ENCODE measurements at regions not wholly inside any gene's neighbourhood (a gene's known extent, or its start where the extent isn't known, plus 50 kb on each side); places are given as distances from the start of the nearest gene placed in this dataset.

DNA sequence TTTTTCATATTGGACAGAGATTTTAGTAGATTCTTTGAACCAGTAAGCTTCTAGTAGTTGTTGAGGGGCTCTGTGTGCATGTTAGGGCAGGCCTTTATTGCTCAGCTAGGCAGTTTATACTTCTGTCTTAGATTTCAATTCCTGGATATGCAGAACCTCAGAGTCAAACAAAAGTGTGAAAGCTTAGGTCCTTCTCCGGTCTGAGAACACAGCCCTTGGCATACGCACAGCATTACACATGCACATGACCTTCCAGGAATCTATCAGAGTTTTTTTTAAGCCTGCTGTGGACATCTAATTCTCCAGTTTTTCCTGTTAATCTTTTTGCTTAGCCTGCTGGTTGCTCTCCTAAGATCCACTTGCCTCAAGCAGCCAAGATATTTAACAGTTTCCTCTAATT, 77.9 kb upstream of the KL start:
- 60% methylated on average over 1 of the region's 2 CpGs for WGBS (ENCODE audit: insufficient coverage, low lambda C conversion rate)
- Histone ChIP-seq H3K27me3 (ENCODE audit: control insufficient read depth, insufficient read depth, low read length) (no peaks in the 10 kb centered on the region), H3K36me3 (ENCODE audit: control insufficient read depth, insufficient read depth, low read length) (no peaks in the 10 kb centered on the region), H3K4me1 (ENCODE audit: control insufficient read depth, insufficient read depth, low read length) (peaks cover 3% of the 10 kb centered on the region), H3K9me3 (ENCODE audit: control insufficient read depth, low read depth, low read length) (no peaks in the 10 kb centered on the region), H3K27ac (ENCODE audit: low read length) (no peak overlapping the region), H3K4me3 (ENCODE audit: low read length) (no peak overlapping the region)
- DNase-seq: no peak

DNA sequence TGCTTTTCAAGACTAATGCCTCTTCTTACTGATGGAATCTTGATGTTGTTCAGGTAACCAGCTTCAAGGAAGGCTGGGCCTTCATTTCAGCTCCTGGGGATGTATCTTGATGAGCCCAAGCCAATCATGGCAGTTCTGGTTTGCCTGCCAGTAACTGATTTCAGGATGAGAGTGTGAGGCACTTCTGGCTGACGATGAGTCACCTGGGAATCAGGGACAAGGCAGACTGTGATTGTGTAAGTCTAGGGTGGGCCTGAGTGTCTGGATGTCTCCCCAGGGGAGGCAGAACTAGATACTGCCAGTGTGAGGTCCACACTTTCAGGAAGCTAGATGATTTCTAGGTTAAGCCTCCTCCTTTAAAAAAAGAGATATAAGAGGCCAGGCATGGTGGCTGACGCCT, 77.3 kb upstream of the KL start:
- H3K4me3 ChIP-seq (ENCODE audit: low read length): no peak overlapping the region
- WGBS (ENCODE audit: insufficient coverage, low lambda C conversion rate): no CpG with 5 or more reads among the region's 2 CpGs
- H3K27me3 ChIP-seq (ENCODE audit: control insufficient read depth, insufficient read depth, low read length): no peaks in the 10 kb centered on the region
- no peaks in the 10 kb centered on the region for H3K9me3 ChIP-seq (ENCODE audit: control insufficient read depth, low read depth, low read length)
- peaks cover 3% of the 10 kb centered on the region for H3K4me1 ChIP-seq (ENCODE audit: control insufficient read depth, insufficient read depth, low read length)
- H3K36me3 ChIP-seq (ENCODE audit: control insufficient read depth, insufficient read depth, low read length): no peaks in the 10 kb centered on the region
- DNase-seq: no peak
- H3K27ac ChIP-seq (ENCODE audit: low read length): no peak overlapping the region

DNA sequence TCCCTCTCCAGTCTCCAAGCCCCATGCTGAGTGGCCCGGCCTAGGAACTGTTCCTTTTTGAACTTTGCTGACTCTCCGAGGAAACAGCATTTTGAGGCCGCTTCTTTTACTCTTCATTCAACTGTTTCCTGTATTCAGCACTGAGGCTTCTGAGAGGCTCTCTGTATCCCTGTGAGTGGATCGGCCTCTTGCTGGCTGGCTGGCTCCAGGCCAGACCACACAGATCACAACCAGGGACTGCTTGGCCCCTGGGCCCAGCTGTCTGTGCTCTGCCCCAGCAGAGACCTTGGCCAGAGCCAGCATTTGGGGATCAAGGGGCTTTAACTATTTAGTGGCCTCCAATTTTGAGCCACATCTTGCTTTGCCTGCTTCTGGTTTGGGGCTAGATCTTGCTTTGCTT, 75.6 kb upstream of the KL start:
- no peaks in the 10 kb centered on the region for H3K36me3 ChIP-seq (ENCODE audit: control insufficient read depth, insufficient read depth, low read length)
- DNase-seq: peak in 1 of 2 donors; percentile 31
- H3K27ac ChIP-seq (ENCODE audit: low read length): no peak overlapping the region
- no peak overlapping the region for H3K4me3 ChIP-seq (ENCODE audit: low read length)
- peaks cover 3% of the 10 kb centered on the region for H3K4me1 ChIP-seq (ENCODE audit: control insufficient read depth, insufficient read depth, low read length)
- no peaks in the 10 kb centered on the region for H3K9me3 ChIP-seq (ENCODE audit: control insufficient read depth, low read depth, low read length)
- no CpG with 5 or more reads among the region's 4 CpGs for WGBS (ENCODE audit: insufficient coverage, low lambda C conversion rate)
- no peaks in the 10 kb centered on the region for H3K27me3 ChIP-seq (ENCODE audit: control insufficient read depth, insufficient read depth, low read length)

DNA sequence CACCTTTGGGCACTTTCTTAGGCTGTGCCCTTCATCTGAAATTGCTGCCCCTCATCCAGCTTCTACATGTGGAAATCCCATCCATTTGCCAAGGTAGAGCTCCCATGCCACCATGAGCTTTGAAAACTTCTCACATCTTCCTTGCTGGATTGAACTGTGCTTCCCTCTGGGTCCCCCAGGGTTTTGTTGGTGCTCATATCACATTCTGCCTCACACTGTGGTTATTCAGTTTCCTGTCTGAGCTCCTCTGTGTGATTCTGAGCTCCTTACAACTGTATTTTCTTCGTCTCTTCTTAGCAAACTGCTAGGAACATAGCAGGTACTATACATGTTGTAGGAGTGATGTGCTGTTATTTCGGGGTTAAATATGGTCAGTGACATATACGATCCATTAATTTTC, 74.9 kb upstream of the KL start:
- Histone ChIP-seq H3K9me3 (ENCODE audit: control insufficient read depth, low read depth, low read length) (no peaks in the 10 kb centered on the region), H3K27me3 (ENCODE audit: control insufficient read depth, insufficient read depth, low read length) (no peaks in the 10 kb centered on the region), H3K36me3 (ENCODE audit: control insufficient read depth, insufficient read depth, low read length) (no peaks in the 10 kb centered on the region), H3K27ac (ENCODE audit: low read length) (no peak overlapping the region), H3K4me1 (ENCODE audit: control insufficient read depth, insufficient read depth, low read length) (peaks cover 3% of the 10 kb centered on the region), H3K4me3 (ENCODE audit: low read length) (no peak overlapping the region)
- DNase-seq: no peak
- 90% methylated on average over 3 of the region's 3 CpGs for WGBS (ENCODE audit: insufficient coverage, low lambda C conversion rate)

DNA sequence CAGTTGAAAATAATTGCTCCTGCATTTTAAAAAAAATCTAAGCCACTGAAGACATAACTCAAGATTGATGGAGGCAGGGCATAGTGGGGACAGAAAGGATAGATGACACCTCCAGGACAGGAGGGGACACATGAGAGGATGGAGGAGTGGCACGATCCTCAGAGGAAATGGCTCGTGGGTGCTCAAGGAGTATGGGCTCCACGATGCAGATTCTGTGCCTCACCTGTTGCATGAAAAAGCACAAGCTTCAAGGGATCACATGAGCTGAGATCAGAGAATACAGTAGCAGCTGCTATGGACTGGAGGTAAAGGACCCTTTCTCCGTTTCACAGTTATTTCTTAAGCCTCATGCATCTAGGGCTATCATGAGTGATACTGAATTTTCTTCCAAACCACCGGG, 69.7 kb upstream of the KL start:
- Histone ChIP-seq H3K27ac (ENCODE audit: low read length) (no peak overlapping the region), H3K36me3 (ENCODE audit: control insufficient read depth, insufficient read depth, low read length) (no peaks in the 10 kb centered on the region), H3K4me3 (ENCODE audit: low read length) (no peak overlapping the region), H3K27me3 (ENCODE audit: control insufficient read depth, insufficient read depth, low read length) (peaks cover 3% of the 10 kb centered on the region), H3K9me3 (ENCODE audit: control insufficient read depth, low read depth, low read length) (no peaks in the 10 kb centered on the region), H3K4me1 (ENCODE audit: control insufficient read depth, insufficient read depth, low read length) (no peaks in the 10 kb centered on the region)
- no peak for DNase-seq
- WGBS (ENCODE audit: insufficient coverage, low lambda C conversion rate): no CpG with 5 or more reads among the region's 5 CpGs

DNA sequence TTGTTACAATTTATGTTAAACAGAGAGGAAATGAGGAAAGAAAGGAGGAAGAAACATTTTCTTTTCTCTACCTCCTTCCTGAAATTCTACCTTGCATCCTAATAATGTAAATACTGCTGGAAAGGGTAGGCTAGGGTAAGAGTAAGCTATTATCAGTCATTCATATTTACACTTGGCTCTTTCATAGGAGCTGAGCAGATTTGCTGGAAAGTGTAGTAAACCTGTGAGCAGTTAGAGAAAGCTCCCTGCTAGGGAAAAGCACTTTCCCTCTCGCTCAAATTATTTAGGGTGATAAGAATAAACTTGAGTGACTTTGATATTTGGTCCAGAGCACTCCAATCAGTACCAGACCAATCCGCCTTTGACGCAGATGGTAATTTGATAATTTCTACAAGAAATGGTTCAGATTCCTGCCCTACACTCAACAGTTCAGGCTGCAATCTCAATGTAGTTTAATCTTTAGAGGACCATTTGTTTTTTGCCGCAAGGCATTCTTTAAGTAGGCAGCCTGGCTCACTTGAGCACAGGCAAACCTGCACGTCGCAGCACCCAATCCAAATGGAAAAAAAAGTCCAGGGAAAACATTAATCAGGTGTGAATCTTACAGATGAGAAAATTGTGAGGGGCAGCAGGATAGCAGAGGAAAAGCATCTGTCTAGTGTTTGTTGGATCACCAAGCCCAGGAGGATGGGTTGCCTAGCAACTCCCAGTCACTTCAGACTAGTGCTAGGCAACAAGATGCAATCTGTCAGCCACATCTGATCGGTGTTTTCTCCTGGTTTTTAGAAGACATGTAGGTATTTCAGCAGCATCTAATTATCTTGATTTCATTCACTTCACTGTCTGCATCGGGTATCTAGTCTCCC, 68.6 kb upstream of the KL start:
- Histone ChIP-seq H3K4me3 (ENCODE audit: low read length) (no peak overlapping the region), H3K27me3 (ENCODE audit: control insufficient read depth, insufficient read depth, low read length) (peaks cover 3% of the 10 kb centered on the region), H3K9me3 (ENCODE audit: control insufficient read depth, low read depth, low read length) (no peaks in the 10 kb centered on the region), H3K4me1 (ENCODE audit: control insufficient read depth, insufficient read depth, low read length) (no peaks in the 10 kb centered on the region), H3K36me3 (ENCODE audit: control insufficient read depth, insufficient read depth, low read length) (no peaks in the 10 kb centered on the region), H3K27ac (ENCODE audit: low read length) (no peak overlapping the region)
- no CpG with 5 or more reads among the region's 8 CpGs for WGBS (ENCODE audit: insufficient coverage, low lambda C conversion rate)
- peak in 1 of 2 donors; percentile 19 for DNase-seq

DNA sequence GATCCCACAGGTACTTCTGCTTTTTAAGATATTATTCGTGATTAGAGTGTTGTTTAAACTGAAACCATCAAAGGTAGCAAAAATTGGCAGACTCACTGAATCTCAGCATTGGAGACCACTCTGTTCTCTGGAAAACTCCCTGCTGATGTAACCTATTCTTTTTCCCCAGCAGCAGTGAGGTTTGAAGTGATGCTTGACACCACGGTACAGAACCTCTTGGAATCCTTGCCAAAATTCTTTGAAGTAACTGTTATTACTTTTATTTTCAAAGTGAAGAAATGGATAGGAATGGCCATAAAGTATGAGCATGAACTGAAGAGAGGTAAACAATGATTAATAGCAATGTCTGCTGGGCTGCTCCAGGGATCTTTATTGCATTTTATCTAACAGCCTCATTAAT, 66.4 kb upstream of the KL start:
- WGBS (ENCODE audit: insufficient coverage, low lambda C conversion rate): no CpG with 5 or more reads among the region's 2 CpGs
- Histone ChIP-seq H3K4me1 (ENCODE audit: control insufficient read depth, insufficient read depth, low read length) (no peaks in the 10 kb centered on the region), H3K9me3 (ENCODE audit: control insufficient read depth, low read depth, low read length) (no peaks in the 10 kb centered on the region), H3K27me3 (ENCODE audit: control insufficient read depth, insufficient read depth, low read length) (peaks cover 3% of the 10 kb centered on the region), H3K27ac (ENCODE audit: low read length) (no peak overlapping the region), H3K36me3 (ENCODE audit: control insufficient read depth, insufficient read depth, low read length) (no peaks in the 10 kb centered on the region), H3K4me3 (ENCODE audit: low read length) (no peak overlapping the region)
- DNase-seq: no peak

DNA sequence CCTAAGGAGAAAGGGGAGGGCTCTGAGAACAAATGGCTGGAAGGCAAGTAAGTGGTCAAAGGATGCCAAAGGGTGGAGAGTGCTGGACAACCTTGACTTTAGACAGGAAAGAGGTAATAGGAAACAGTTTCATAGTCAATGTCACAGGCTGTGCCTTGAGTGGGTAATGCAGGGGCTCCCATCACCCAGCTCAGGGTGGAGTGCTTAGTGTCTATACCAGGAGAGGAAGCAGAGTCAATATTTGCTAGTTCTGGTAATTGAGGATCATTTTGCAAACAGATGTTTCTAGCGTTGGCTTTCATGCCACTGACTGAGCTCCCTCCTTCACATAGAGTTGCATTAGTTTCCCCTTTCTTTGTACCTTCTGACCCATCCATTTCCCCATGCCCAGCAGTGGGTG, 64.6 kb upstream of the KL start:
- Histone ChIP-seq H3K4me1 (ENCODE audit: control insufficient read depth, insufficient read depth, low read length) (no peaks in the 10 kb centered on the region), H3K4me3 (ENCODE audit: low read length) (no peak overlapping the region), H3K27me3 (ENCODE audit: control insufficient read depth, insufficient read depth, low read length) (peaks cover 3% of the 10 kb centered on the region), H3K9me3 (ENCODE audit: control insufficient read depth, low read depth, low read length) (no peaks in the 10 kb centered on the region), H3K36me3 (ENCODE audit: control insufficient read depth, insufficient read depth, low read length) (no peaks in the 10 kb centered on the region), H3K27ac (ENCODE audit: low read length) (no peak overlapping the region)
- WGBS (ENCODE audit: insufficient coverage, low lambda C conversion rate): no CpG with 5 or more reads among the region's 1 CpG
- peak in 1 of 2 donors; percentile 12 for DNase-seq

DNA sequence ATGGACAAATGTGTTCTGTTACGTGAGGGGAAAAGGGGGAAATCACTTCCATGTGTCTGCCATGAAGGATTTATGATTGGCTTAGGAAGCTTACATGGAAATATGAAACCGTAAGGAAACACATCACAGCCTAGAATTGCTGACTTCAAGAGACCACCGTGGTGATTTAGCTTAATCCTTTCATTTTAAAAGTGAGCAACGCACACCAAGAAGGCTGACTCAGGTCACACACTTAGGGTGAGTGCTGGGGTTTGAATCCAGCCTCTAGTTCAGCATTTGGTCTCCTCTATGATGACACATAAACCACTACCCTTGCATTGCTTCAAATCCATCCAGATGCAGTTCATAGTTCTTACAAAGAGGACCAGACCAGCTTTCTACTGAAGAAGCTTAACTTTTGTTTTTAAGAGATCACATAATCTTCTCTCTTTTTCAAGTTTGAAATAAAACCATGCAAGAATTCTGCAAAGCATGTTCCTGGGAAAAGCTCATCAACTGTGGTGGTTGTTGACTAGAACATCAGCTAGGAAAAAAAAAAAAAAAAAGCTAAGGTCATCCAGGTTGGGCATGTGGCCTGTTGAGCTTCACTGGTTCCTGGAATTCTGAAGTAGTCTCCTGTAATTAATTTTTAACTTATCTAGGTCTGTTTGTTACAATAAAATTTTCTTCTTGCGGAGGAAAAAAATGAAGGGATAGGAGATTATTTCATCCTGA, 60.2 kb upstream of the KL start:
- WGBS (ENCODE audit: insufficient coverage, low lambda C conversion rate): 100% methylated on average over 1 of the region's 5 CpGs

DNA sequence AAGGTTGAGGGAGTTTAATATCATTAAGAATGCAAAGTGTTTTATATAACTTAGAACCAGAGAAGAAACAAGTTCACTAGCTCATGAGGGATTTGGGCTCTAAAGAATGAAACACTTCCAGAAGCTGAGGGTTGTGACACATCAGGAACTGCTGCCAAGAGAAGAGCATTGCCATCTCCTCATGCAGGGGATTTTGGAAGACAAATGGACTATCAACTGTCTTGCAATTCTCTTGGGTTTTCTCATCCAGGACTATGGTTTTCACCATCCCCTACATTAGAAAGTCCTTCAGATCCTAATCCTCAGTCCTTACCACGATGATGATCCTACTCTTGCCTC, 59.7 kb upstream of the KL start:
- no peak overlapping the region for H3K4me3 ChIP-seq (ENCODE audit: low read length)
- no CpG with 5 or more reads among the region's 1 CpG for WGBS (ENCODE audit: insufficient coverage, low lambda C conversion rate)
- no peak overlapping the region for H3K27ac ChIP-seq (ENCODE audit: low read length)
- H3K9me3 ChIP-seq (ENCODE audit: control insufficient read depth, low read depth, low read length): no peaks in the 10 kb centered on the region
- DNase-seq: no peak
- H3K27me3 ChIP-seq (ENCODE audit: control insufficient read depth, insufficient read depth, low read length): no peaks in the 10 kb centered on the region
- no peaks in the 10 kb centered on the region for H3K36me3 ChIP-seq (ENCODE audit: control insufficient read depth, insufficient read depth, low read length)
- H3K4me1 ChIP-seq (ENCODE audit: control insufficient read depth, insufficient read depth, low read length): no peaks in the 10 kb centered on the region

More for the DNA sequence above, 60.2 kb upstream of the KL start:
- Histone ChIP-seq H3K4me1 (ENCODE audit: control insufficient read depth, insufficient read depth, low read length) (no peaks in the 10 kb centered on the region), H3K36me3 (ENCODE audit: control insufficient read depth, insufficient read depth, low read length) (no peaks in the 10 kb centered on the region), H3K4me3 (ENCODE audit: low read length) (no peak overlapping the region), H3K9me3 (ENCODE audit: control insufficient read depth, low read depth, low read length) (no peaks in the 10 kb centered on the region), H3K27ac (ENCODE audit: low read length) (no peak overlapping the region), H3K27me3 (ENCODE audit: control insufficient read depth, insufficient read depth, low read length) (no peaks in the 10 kb centered on the region)
- no peak for DNase-seq

Data from large intestine (tissue), 3 donors.